Aorta (tissue), 5 donors: ENCODE measurements at regions not wholly inside any gene's neighbourhood (a gene's known extent, or its start where the extent isn't known, plus 50 kb on each side); places are given as distances from the start of the nearest gene placed in this dataset.

Experiments used
- ATAC-seq: fragments of 200-7000 bp; cut with Tn5 transposase; one replicate; pipeline ENCODE4 v1.9.1; 2022; ENCODE audit warnings: moderate library complexity; ENCODE audit not compliant: low FRiP score
- DNase-seq, 2 donors: peaks; one replicate each; pipeline ENCODE4 v3.0.0-alpha.2; 2020
- H3K27ac ChIP-seq, 2 donors: one replicate each; pipeline ENCODE4 v1.5.1; 2013; ENCODE audit warnings: low read length in 2 of 2, mild to moderate bottlenecking in 2 of 2, moderate library complexity in 2 of 2, control low read depth in 1 of 2, inconsistent platforms in 1 of 2, low read depth in 1 of 2
- H3K27me3 ChIP-seq, 2 donors: one replicate each; pipeline ENCODE4 v1.6.1; 2013; ENCODE audit warnings: control low read depth in 1 of 2, low read length in 1 of 2, mild to moderate bottlenecking in 1 of 2, moderate library complexity in 1 of 2; ENCODE audit not compliant: insufficient read depth in 2 of 2, control insufficient read depth in 1 of 2
- H3K36me3 ChIP-seq, 2 donors: one replicate each; pipeline ENCODE4 v1.6.1; 2013; ENCODE audit warnings: control low read depth in 1 of 2, low read length in 1 of 2, mild to moderate bottlenecking in 1 of 2; ENCODE audit not compliant: insufficient read depth in 2 of 2, control insufficient read depth in 1 of 2
- H3K4me1 ChIP-seq, 2 donors: one replicate each; pipeline ENCODE4 v1.6.1; 2013; ENCODE audit warnings: low read length in 2 of 2, control low read depth in 1 of 2, mild to moderate bottlenecking in 1 of 2, moderate library complexity in 1 of 2; ENCODE audit not compliant: insufficient read depth in 2 of 2, control insufficient read depth in 1 of 2
- H3K4me3 ChIP-seq, 2 donors: one replicate each; pipeline ENCODE4 v1.5.1; 2013; ENCODE audit warnings: low read length in 2 of 2, control low read depth in 1 of 2, mild to moderate bottlenecking in 1 of 2
- H3K9me3 ChIP-seq: one replicate; pipeline ENCODE4 v1.6.1; 2013; ENCODE audit warnings: mild to moderate bottlenecking, low read length; ENCODE audit not compliant: control insufficient read depth
- WGBS, 2 donors: extraction: QIAGEN DNeasy Blood & Tissue Kit; methylation state at CpG; one replicate each; pipeline ENCODE4 v1.1.7; 2013; 5-methylcytosine and 5-hydroxymethylcytosine counted together
- intact Hi-C, 2 donors: fragments of 100-400 bp; cut with DNase I; formaldehyde crosslinking; loops; one replicate each; pipeline versions ENCODE4 v1.14.2 to v1.15.0; 2022
- donor health status: healthy with polysubstance abuse.
- donor health status: Bipolar disorder and iron deficiency.
- donor health status: DM: no; HTN: no; CAD: no.
- donor health status: DM: no; HTN: no; CAD: no.
- donor health status: DM: yes; HTN: yes; CAD: no.

GRCh38 chr20:7262803-7263202, 495.3 kb downstream of the BMP2 start:
- Histone ChIP-seq H3K27me3 (no peaks in the 10 kb centered on the region), H3K36me3 (no peaks in the 10 kb centered on the region), H3K4me1 (no peaks in the 10 kb centered on the region), H3K9me3 (peaks cover 2% of the 10 kb centered on the region), H3K4me3 (no peak overlapping the region), H3K27ac (no peak overlapping the region)
- ATAC-seq = no peak
- 69 to 81% methylated on average over 2 of the region's 2 CpGs for WGBS, 2 donors
- DNase-seq = no peak
- intact Hi-C loops = no loop called here

- DNase-seq (no peak), ATAC-seq (no peak)
- Histone ChIP-seq H3K27ac (no peak overlapping the region), H3K4me1 (no peaks in the 10 kb centered on the region), H3K4me3 (no peak overlapping the region), H3K9me3 (peaks cover 2% of the 10 kb centered on the region), H3K36me3 (no peaks in the 10 kb centered on the region), H3K27me3 (no peaks in the 10 kb centered on the region)
- 89 to 94% methylated on average over 1 of the region's 1 CpG for WGBS, 2 donors
- intact Hi-C loops = no loop called here
These were observed 496.7 kb downstream of the BMP2 start for GRCh38 chr20:7264137-7264536.

- H3K36me3 ChIP-seq = no peaks in the 10 kb centered on the region
- intact Hi-C loops = no loop called here
- no peaks in the 10 kb centered on the region for H3K27me3 ChIP-seq
- H3K4me3 ChIP-seq = no peak overlapping the region
- DNase-seq = no peak
- no peak overlapping the region for H3K27ac ChIP-seq
- H3K4me1 ChIP-seq = no peaks in the 10 kb centered on the region
- H3K9me3 ChIP-seq = no peaks in the 10 kb centered on the region
- ATAC-seq = no peak
- WGBS, 2 donors = 65 to 67% methylated on average over 4 of the region's 4 CpGs
These were observed 502.0 kb downstream of the BMP2 start for GRCh38 chr20:7269452-7269851.

- no peak for ATAC-seq
- no peak for DNase-seq
- Histone ChIP-seq H3K36me3 (no peaks in the 10 kb centered on the region), H3K27me3 (no peaks in the 10 kb centered on the region), H3K27ac (no peak overlapping the region), H3K9me3 (no peaks in the 10 kb centered on the region), H3K4me1 (no peaks in the 10 kb centered on the region), H3K4me3 (no peak overlapping the region)
- 25 to 35% methylated on average over 1 of the region's 1 CpG for WGBS, 2 donors
- intact Hi-C loops = no loop called here
These were observed 505.0 kb downstream of the BMP2 start for GRCh38 chr20:7272512-7272911.

- intact Hi-C loops = no loop called here
- Histone ChIP-seq H3K9me3 (no peaks in the 10 kb centered on the region), H3K4me1 (no peaks in the 10 kb centered on the region), H3K27ac (no peak overlapping the region), H3K36me3 (no peaks in the 10 kb centered on the region), H3K4me3 (no peak overlapping the region), H3K27me3 (no peaks in the 10 kb centered on the region)
- ATAC-seq (no peak), DNase-seq (no peak)
These were observed 507.4 kb downstream of the BMP2 start for GRCh38 chr20:7274870-7275269.

DNA sequence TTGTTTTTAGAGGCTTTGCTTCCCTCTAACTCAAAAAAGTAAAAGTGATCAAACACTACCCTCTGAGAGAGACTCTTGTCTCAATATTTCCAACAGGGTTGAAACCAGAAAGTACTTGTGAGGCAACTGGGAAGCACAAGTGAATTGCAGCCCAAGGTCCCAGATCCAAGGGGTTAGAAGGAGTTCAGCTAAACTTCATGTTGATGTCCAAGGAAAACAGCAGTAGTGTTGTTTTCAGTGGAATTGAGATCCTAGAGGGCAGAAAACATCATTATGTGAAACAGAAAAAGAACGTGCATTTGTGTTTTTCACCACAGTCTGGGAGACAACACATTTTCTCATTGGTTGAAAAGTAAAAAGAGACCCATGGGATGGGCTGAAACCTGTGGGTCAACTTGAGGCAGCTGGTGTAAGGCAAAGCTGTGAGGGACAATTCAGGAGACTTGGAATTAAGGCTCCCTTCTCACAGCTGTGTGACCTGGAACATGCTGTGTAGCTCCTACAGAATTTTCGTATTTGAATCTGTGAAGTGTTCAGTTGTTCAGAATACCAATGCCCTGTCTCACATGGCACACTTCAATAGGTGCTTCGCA, 508.3 kb downstream of the BMP2 start:
- no peak for ATAC-seq
- WGBS, 2 donors = 59 to 61% methylated on average over 3 of the region's 3 CpGs
- Histone ChIP-seq H3K36me3 (no peaks in the 10 kb centered on the region), H3K9me3 (no peaks in the 10 kb centered on the region), H3K4me3 (no peak overlapping the region), H3K27me3 (no peaks in the 10 kb centered on the region), H3K4me1 (no peaks in the 10 kb centered on the region), H3K27ac (no peak overlapping the region)
- DNase-seq = no peak
- intact Hi-C loops = no loop called here

GRCh38 chr20:7285918-7286556, 518.6 kb downstream of the BMP2 start:
- no peaks in the 10 kb centered on the region for H3K4me1 ChIP-seq
- no peaks in the 10 kb centered on the region for H3K36me3 ChIP-seq
- H3K27ac ChIP-seq = no peak overlapping the region
- DNase-seq (peak; percentile 68 to 80), ATAC-seq (peak; percentile 73)
- no peak overlapping the region for H3K4me3 ChIP-seq
- WGBS, 2 donors = 16 to 17% methylated on average over 9 of the region's 9 CpGs
- no peaks in the 10 kb centered on the region for H3K9me3 ChIP-seq
- H3K27me3 ChIP-seq = peaks cover 0 to 2% of the 10 kb centered on the region in 2 donors
- intact Hi-C loops = loop anchor here (10.0 kb wide), 3 partner anchors 521 to 1141 kb away; partner anchors contain the start of gene BMP2 (in 1 of the 2)

DNA sequence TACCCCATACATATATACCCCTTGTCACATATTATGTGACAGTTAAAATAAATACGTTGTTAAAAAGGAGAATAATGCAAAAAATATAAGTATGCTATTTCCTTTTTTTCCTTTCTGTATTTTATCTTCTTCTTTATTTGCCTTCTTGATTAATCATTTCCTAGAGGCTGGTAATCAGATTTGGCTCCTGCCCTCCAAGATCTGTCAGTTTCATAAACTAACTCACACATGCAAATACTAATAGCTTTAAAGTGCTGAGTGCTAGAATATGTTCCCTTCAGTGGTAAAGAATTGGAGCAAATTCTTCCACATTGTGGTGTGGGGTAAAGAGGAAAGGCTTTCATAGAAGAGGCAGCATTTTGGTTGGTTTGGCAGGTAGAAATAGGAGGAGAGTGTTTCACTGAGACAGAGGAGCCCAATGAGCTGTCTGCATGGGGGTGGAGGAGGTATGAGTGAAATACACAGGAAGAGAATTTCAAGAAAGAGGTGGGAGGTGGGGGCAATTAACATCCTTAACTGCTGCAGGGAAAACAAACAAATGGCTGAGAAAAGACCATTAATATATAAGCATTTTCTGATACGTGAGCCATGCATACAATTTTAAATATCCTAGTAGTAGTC, 523.9 kb downstream of the BMP2 start:
- DNase-seq = no peak
- intact Hi-C loops = no loop called here
- Histone ChIP-seq H3K36me3 (no peaks in the 10 kb centered on the region), H3K4me3 (no peak overlapping the region), H3K27me3 (peaks cover 0 to 2% of the 10 kb centered on the region in 2 donors), H3K27ac (no peak overlapping the region), H3K9me3 (no peaks in the 10 kb centered on the region), H3K4me1 (no peaks in the 10 kb centered on the region)
- WGBS, 2 donors = 34 to 43% methylated on average over 2 of the region's 2 CpGs
- ATAC-seq = no peak

DNA sequence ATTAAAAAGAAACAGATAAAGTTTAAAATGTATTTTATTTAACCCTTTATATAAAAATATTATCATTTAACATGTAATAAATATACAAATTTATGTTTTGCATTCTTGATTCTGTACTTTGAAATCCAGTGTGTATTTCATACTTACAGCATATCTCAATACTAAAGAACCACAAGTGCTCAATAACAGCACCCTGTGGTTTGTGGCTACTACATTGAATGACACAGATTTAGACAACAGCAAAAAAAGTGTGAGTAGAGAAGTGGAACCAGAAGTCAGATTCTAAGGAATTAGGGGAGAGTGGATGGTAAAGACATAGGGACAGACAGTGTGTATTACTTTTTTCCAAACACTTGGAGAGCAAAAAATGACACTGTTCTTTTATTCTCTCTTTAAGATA, 524.5 kb downstream of the BMP2 start:
- H3K27me3 ChIP-seq = peaks cover 0 to 2% of the 10 kb centered on the region in 2 donors
- H3K4me1 ChIP-seq = no peaks in the 10 kb centered on the region
- no peak overlapping the region for H3K4me3 ChIP-seq
- no peaks in the 10 kb centered on the region for H3K36me3 ChIP-seq
- DNase-seq (no peak), ATAC-seq (no peak)
- no peaks in the 10 kb centered on the region for H3K9me3 ChIP-seq
- intact Hi-C loops = no loop called here
- no peak overlapping the region for H3K27ac ChIP-seq
